A549 (cell line): ENCODE measurements at regions not wholly inside any gene's neighbourhood (a gene's known extent, or its start where the extent isn't known, plus 50 kb on each side); places are given as distances from the start of the nearest gene placed in this dataset.

ENCODE experiments used
- ATAC-seq, 2 experiments: fragments of 200-7000 bp in 1 of 2; fragments of >200 bp in 1 of 2; cut with Nextera tagmentation in 1 of 2; cut with Tn5 transposase in 1 of 2; 3 replicates each; pipeline versions ENCODE4 v1.8.0 to v1.9.1; 2018 to 2020; ENCODE audit warnings: mild to moderate bottlenecking in 1 of 2, moderate library complexity in 1 of 2
- CTCF ChIA-PET: fragments of 300-600 bp; sonication (Branson Sonifier 250); formaldehyde crosslinking; extraction: SDS; loops from one replicate; lab custom pipeline; 2021; ENCODE audit warnings: antibody characterized with exemption, inconsistent platforms; lab: Yijun Ruan, JAX
- POLR2A ChIA-PET: fragments of 350-600 bp; formaldehyde crosslinking; extraction: SDS; loops from one replicate; lab custom pipeline; 2021; ENCODE audit warnings: antibody characterized with exemption, inconsistent platforms; lab: Yijun Ruan, JAX
- DNase-seq, 2 experiments: peaks; one replicate each; pipeline versions ENCODE4 v3.0.0 to v3.0.0-alpha.2; 2011 to 2016; ENCODE audit warnings: low read depth in 1 of 2, low spot score in 1 of 2
- FAIRE-seq: peaks from 2 replicates; lab custom pipeline; 2011; peaks lifted over from hg19 to GRCh38; lab: Jason Lieb, UNC
- H3K27ac ChIP-seq, 2 experiments: fragments of >200 bp; sonication (Bioruptor Twin); formaldehyde crosslinking; 3 replicates each; pipeline ENCODE4 v1.5.1; 2016 to 2017
- H3K4me1 ChIP-seq: fragments of >200 bp; sonication (Bioruptor Twin); formaldehyde crosslinking; 3 replicates; pipeline ENCODE4 v1.6.1; 2016
- H3K4me2 ChIP-seq: fragments of >200 bp; sonication (Bioruptor Twin); formaldehyde crosslinking; 3 replicates; pipeline ENCODE4 v1.6.1; 2016
- H3K4me3 ChIP-seq: fragments of >200 bp; sonication (Bioruptor Twin); formaldehyde crosslinking; 3 replicates; pipeline ENCODE4 v1.5.1; 2016
- H3K9me3 ChIP-seq: fragments of >200 bp; sonication (Bioruptor Twin); formaldehyde crosslinking; 3 replicates; pipeline ENCODE4 v1.6.1; 2016
- CBX2 ChIP-seq: fragments of 200-600 bp; sonication (generic); IDR thresholded peaks from 2 replicates; pipeline ENCODE4 v1.6.1; 2016; ENCODE audit warnings: low read depth, mild to moderate bottlenecking, borderline replicate concordance
- CEBPB ChIP-seq, 2 experiments: fragments of >200 bp in 1 of 2; sonication (Bioruptor Twin) in 1 of 2; formaldehyde crosslinking in 1 of 2; IDR thresholded peaks; 2 replicates each; pipeline ENCODE4 v1.6.1; 2012 to 2016
- ESRRA ChIP-seq: fragments of 150-350 bp; IDR thresholded peaks from 2 replicates; pipeline ENCODE4 v1.6.1; 2014; ENCODE audit warnings: mild to moderate bottlenecking, low read length, borderline replicate concordance
- FOSB ChIP-seq: fragments of 250-450 bp; sonication (Bioruptor Pico); IDR thresholded peaks from 2 replicates; pipeline ENCODE4 v1.5.0; 2020; ENCODE audit warnings: mild to moderate bottlenecking, moderate library complexity
- FOXS1 ChIP-seq: fragments of 250-450 bp; sonication (Bioruptor Pico); IDR thresholded peaks from 2 replicates; pipeline ENCODE4 v1.5.0; 2020; ENCODE audit warnings: mild to moderate bottlenecking, moderate library complexity
- HDAC2 ChIP-seq: fragments of 200-600 bp; sonication (generic); IDR thresholded peaks from 2 replicates; pipeline ENCODE4 v1.6.1; 2016
- HEYL ChIP-seq: fragments of 250-450 bp; sonication (Bioruptor Pico); IDR thresholded peaks from 2 replicates; pipeline ENCODE4 v1.8.0; 2021; ENCODE audit warnings: mild to moderate bottlenecking, moderate library complexity
- HOXA7 ChIP-seq: fragments of 250-450 bp; sonication (Bioruptor Pico); IDR thresholded peaks from 2 replicates; pipeline ENCODE4 v1.5.0; 2020; ENCODE audit warnings: mild to moderate bottlenecking, moderate library complexity
- JUNB ChIP-seq: fragments of >200 bp; sonication (Bioruptor Twin); formaldehyde crosslinking; IDR thresholded peaks from 2 replicates; pipeline ENCODE4 v1.6.1; 2016
- MAZ ChIP-seq: fragments of 150-350 bp; IDR thresholded peaks from 2 replicates; pipeline ENCODE4 v1.6.1; 2014; ENCODE audit warnings: antibody characterized with exemption, low read depth, low read length, borderline replicate concordance
- MYC ChIP-seq: IDR thresholded peaks from 2 replicates; pipeline ENCODE4 v1.6.1; 2012; ENCODE audit warnings: mild to moderate bottlenecking, inconsistent platforms, low read length, improper control_type of control experiment, borderline replicate concordance
- NFE2L2 ChIP-seq: fragments of 150-350 bp; conservative IDR thresholded peaks from 2 replicates; pipeline ENCODE4 v1.6.1; 2014; ENCODE audit warnings: low read length
- POLR2AphosphoS2 ChIP-seq: conservative IDR thresholded peaks from 2 replicates; pipeline ENCODE4 v1.6.1; 2012; ENCODE audit warnings: low read length, improper control_type of control experiment, inconsistent platforms
- RAD21 ChIP-seq, 2 experiments: fragments of >200 bp in 1 of 2; sonication (Bioruptor Twin) in 1 of 2; formaldehyde crosslinking in 1 of 2; IDR thresholded peaks in 1 of 2; conservative IDR thresholded peaks in 1 of 2; 2 replicates in 1 of 2; 3 replicates in 1 of 2; pipeline ENCODE4 v1.6.1; 2012 to 2018; ENCODE audit warnings: inconsistent platforms in 1 of 2
- RARB ChIP-seq: fragments of 250-450 bp; sonication (Bioruptor Pico); IDR thresholded peaks from 2 replicates; pipeline ENCODE4 v1.8.0; 2021; ENCODE audit warnings: mild to moderate bottlenecking, moderate library complexity
- RNF2 ChIP-seq: fragments of 200-600 bp; sonication (generic); IDR thresholded peaks from 2 replicates; pipeline ENCODE4 v1.6.1; 2016; ENCODE audit warnings: low read depth, mild to moderate bottlenecking, antibody characterized with exemption, moderate library complexity, borderline replicate concordance
- ZC3H11A ChIP-seq: fragments of 450-650 bp; IDR thresholded peaks from 2 replicates; pipeline ENCODE4 v1.6.1; 2014; ENCODE audit warnings: antibody characterized with exemption, mild to moderate bottlenecking
- ZFP36 ChIP-seq: fragments of 450-650 bp; IDR thresholded peaks from 2 replicates; pipeline ENCODE4 v1.6.1; 2014; ENCODE audit warnings: borderline replicate concordance; ENCODE audit not compliant: partially characterized antibody
- ZNF302 ChIP-seq: fragments of 250-450 bp; sonication (Bioruptor Pico); IDR thresholded peaks from 2 replicates; pipeline ENCODE4 v1.9.0; 2021; ENCODE audit warnings: inconsistent platforms, mild to moderate bottlenecking, moderate library complexity
- WGBS: methylation state at CpG from one replicate; pipeline ENCODE4 v1.1.6; 2017; ENCODE audit errors: missing lambda C conversion rate; 5-methylcytosine and 5-hydroxymethylcytosine counted together
- TF ChIP-seq, protein P1 (sequence below): fragments of 200-600 bp; sonication (generic); IDR thresholded peaks from 2 replicates; pipeline ENCODE4 v1.6.1; 2016; ENCODE audit warnings: antibody characterized with exemption, mild to moderate bottlenecking, moderate library complexity
- TF ChIP-seq, protein P2 (sequence below): fragments of 250-450 bp; sonication (Bioruptor Pico); IDR thresholded peaks from 2 replicates; pipeline ENCODE4 v1.5.0; 2021; ENCODE audit warnings: mild to moderate bottlenecking, moderate library complexity, borderline replicate concordance

DNA sequence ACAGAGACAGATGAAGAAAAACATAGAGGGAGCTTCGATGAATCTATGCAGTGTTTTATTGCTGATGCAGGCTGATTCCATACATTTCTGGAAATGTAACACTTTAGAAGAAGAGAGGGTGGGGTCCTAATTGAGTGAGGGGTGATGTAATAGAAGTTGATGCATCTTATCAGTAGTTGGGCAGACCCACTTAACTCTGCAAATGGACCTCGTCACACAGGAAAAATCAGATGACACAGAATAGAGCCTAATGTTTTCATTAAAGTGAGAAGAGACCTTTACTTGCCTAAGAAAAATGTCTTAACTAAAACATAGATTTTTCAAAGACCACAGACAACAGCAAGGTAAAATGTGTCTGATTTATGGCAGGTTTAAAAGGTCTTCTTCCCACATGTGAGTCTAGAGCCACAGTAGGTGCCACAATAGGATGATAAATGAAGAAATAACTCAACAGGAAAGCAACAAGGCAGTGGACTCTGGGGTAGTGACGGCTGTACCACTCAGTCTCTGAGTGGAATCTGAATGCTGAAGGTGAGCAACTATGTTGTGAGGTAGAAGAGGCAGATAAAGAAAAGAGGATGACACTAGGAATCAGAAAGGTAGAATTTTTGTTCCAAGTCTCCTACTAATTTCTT, 414.7 kb upstream of the PIK3C3 start:
- Histone ChIP-seq H3K4me2 (no peak overlapping the region), H3K4me3 (no peak overlapping the region), H3K27ac (no peak overlapping the region), H3K4me1 (no peaks in the 10 kb centered on the region), H3K9me3 (no peaks in the 10 kb centered on the region)
- no peak for TF ChIP-seq CBX2
- FAIRE-seq (no peak), ATAC-seq (no peak), DNase-seq (no peak)
- CTCF ChIA-PET, result no interaction called here
- POLR2A ChIA-PET, result no interaction called here
- WGBS, result 0% methylated on average over 3 of the region's 3 CpGs

DNA sequence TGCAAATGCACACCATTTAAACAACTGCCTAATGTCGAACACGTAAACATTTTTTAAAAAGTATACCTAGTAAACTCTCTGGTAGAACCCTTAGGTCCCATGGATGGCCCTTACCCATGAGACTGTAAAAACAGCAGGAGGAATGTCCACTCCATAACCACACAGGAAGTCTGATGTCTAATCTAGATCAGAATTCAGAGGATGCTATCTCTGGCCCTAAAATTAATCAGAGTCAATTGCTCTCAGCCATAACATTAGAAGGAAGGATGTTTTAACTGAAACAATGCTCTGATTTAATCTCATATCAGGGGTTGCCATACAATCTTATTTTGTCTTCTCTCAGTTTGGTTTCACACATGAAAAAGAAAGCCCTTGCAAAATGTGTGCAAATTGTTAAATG, 416.3 kb upstream of the PIK3C3 start:
- Histone ChIP-seq H3K4me3 (no peak overlapping the region), H3K27ac (no peak overlapping the region), H3K9me3 (no peaks in the 10 kb centered on the region), H3K4me2 (no peak overlapping the region), H3K4me1 (no peaks in the 10 kb centered on the region)
- TF ChIP-seq ESRRA (no peak), CEBPB (IDR thresholded peaks at IDR 0.05) (no peak), JUNB (no peak), NFE2L2 (no peak), RARB (no peak)
- ChIA-PET POLR2A (no interaction called here), CTCF (no interaction called here)
- ATAC-seq (no peak), DNase-seq (no peak), FAIRE-seq (no peak)
- 11% methylated on average over 2 of the region's 2 CpGs for WGBS

- Histone ChIP-seq H3K4me3 (no peak overlapping the region), H3K4me1 (no peaks in the 10 kb centered on the region), H3K4me2 (no peak overlapping the region), H3K27ac (no peak overlapping the region), H3K9me3 (no peaks in the 10 kb centered on the region)
- FAIRE-seq (no peak), DNase-seq (no peak), ATAC-seq (no peak)
- POLR2A ChIA-PET, result no interaction called here
- no peak for TF ChIP-seq MAZ
- no peak for TF ChIP-seq RAD21 (conservative IDR thresholded peaks at IDR 0.05 in 1 of 2, IDR thresholded peaks at IDR 0.05 in 1 of 2)
- TF ChIP-seq ZNF302 (CRISPR knock-in tag), result no peak
- no peak for TF ChIP-seq MYC
- TF ChIP-seq ZFP36, result no peak
- no peak for TF ChIP-seq HEYL (CRISPR knock-in tag)
- no peak for TF ChIP-seq ZC3H11A
- no peak for TF ChIP-seq POLR2AphosphoS2
- no peak for TF ChIP-seq FOSB
- TF ChIP-seq HOXA7 (CRISPR knock-in tag), result no peak
- no peak for TF ChIP-seq RNF2
- no peak for TF ChIP-seq NFE2L2
- TF ChIP-seq, protein P1, sequence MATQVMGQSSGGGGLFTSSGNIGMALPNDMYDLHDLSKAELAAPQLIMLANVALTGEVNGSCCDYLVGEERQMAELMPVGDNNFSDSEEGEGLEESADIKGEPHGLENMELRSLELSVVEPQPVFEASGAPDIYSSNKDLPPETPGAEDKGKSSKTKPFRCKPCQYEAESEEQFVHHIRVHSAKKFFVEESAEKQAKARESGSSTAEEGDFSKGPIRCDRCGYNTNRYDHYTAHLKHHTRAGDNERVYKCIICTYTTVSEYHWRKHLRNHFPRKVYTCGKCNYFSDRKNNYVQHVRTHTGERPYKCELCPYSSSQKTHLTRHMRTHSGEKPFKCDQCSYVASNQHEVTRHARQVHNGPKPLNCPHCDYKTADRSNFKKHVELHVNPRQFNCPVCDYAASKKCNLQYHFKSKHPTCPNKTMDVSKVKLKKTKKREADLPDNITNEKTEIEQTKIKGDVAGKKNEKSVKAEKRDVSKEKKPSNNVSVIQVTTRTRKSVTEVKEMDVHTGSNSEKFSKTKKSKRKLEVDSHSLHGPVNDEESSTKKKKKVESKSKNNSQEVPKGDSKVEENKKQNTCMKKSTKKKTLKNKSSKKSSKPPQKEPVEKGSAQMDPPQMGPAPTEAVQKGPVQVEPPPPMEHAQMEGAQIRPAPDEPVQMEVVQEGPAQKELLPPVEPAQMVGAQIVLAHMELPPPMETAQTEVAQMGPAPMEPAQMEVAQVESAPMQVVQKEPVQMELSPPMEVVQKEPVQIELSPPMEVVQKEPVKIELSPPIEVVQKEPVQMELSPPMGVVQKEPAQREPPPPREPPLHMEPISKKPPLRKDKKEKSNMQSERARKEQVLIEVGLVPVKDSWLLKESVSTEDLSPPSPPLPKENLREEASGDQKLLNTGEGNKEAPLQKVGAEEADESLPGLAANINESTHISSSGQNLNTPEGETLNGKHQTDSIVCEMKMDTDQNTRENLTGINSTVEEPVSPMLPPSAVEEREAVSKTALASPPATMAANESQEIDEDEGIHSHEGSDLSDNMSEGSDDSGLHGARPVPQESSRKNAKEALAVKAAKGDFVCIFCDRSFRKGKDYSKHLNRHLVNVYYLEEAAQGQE, result no peak
- TF ChIP-seq, protein P2, sequence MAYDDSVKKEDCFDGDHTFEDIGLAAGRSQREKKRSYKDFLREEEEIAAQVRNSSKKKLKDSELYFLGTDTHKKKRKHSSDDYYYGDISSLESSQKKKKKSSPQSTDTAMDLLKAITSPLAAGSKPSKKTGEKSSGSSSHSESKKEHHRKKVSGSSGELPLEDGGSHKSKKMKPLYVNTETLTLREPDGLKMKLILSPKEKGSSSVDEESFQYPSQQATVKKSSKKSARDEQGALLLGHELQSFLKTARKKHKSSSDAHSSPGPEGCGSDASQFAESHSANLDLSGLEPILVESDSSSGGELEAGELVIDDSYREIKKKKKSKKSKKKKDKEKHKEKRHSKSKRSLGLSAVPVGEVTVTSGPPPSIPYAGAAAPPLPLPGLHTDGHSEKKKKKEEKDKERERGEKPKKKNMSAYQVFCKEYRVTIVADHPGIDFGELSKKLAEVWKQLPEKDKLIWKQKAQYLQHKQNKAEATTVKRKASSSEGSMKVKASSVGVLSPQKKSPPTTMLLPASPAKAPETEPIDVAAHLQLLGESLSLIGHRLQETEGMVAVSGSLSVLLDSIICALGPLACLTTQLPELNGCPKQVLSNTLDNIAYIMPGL (CRISPR knock-in tag), result no peak
- no peak for TF ChIP-seq HDAC2
- TF ChIP-seq FOXS1 (CRISPR knock-in tag), result no peak
- CTCF ChIA-PET, result no interaction called here
- 0% methylated on average over 3 of the region's 3 CpGs for WGBS
These were observed 417.4 kb upstream of the PIK3C3 start for GRCh38 chr18:41537666-41538065.
